Muscle of arm (tissue), 1 donor: ENCODE measurements at regions not wholly inside any gene's neighbourhood (a gene's known extent, or its start where the extent isn't known, plus 50 kb on each side); places are given as distances from the start of the nearest gene placed in this dataset.
"Not testable (repeated sequence)": the region's sequence is repeated elsewhere in the genome, so short reads cannot be mapped to it uniquely, and the experiment has no call there.

ENCODE experiments used
- DNase-seq: peaks from one replicate; pipeline ENCODE4 v3.0.0-alpha.2; 2013

GRCh38 chr13:44704811-44705210 is 128.7 kb upstream of the TSC22D1 start:
- DNase-seq, result not testable (repeated sequence)

GRCh38 chr13:44703371-44703770 is 127.2 kb upstream of the TSC22D1 start:
- DNase-seq, result no peak

GRCh38 chr13:44698066-44698465 is 121.9 kb upstream of the TSC22D1 start:
- no peak for DNase-seq

GRCh38 chr13:44697058-44697457 is 120.9 kb upstream of the TSC22D1 start:
- DNase-seq, result no peak

GRCh38 chr13:44695520-44695919 is 119.4 kb upstream of the TSC22D1 start:
- no peak for DNase-seq

GRCh38 chr13:44694842-44695241 is 118.7 kb upstream of the TSC22D1 start:
- no peak for DNase-seq

GRCh38 chr13:44694291-44694690 is 118.2 kb upstream of the TSC22D1 start:
- DNase-seq, result no peak

GRCh38 chr13:44693156-44693764 is 117.1 kb upstream of the TSC22D1 start:
- peak; percentile 43 for DNase-seq

- DNase-seq, result no peak
Observed at GRCh38 chr13:44692173-44692713, 116.1 kb upstream of the TSC22D1 start.

GRCh38 chr13:44690376-44690775 is 114.2 kb upstream of the TSC22D1 start:
- DNase-seq, result no peak

- DNase-seq, result no peak
Observed at GRCh38 chr13:44688652-44689051, 112.5 kb upstream of the TSC22D1 start.

- DNase-seq, result no peak
Observed at GRCh38 chr13:44686531-44686934, 110.4 kb upstream of the TSC22D1 start.

- no peak for DNase-seq
Observed at GRCh38 chr13:44685641-44686040, 109.5 kb upstream of the TSC22D1 start.

GRCh38 chr13:44682416-44682815 is 106.3 kb upstream of the TSC22D1 start:
- DNase-seq, result not testable (repeated sequence)

- no peak for DNase-seq
Observed at GRCh38 chr13:44680746-44681355, 104.7 kb upstream of the TSC22D1 start.

GRCh38 chr13:44679597-44679996 is 103.5 kb upstream of the TSC22D1 start:
- no peak for DNase-seq

GRCh38 chr13:44678197-44678596 is 102.1 kb upstream of the TSC22D1 start:
- no peak for DNase-seq

- DNase-seq, result no peak
Observed at GRCh38 chr13:44676534-44676933, 100.4 kb upstream of the TSC22D1 start.

GRCh38 chr13:44669534-44669933 is 93.4 kb upstream of the TSC22D1 start:
- no peak for DNase-seq

- DNase-seq, result no peak
Observed at GRCh38 chr13:44668688-44669087, 92.6 kb upstream of the TSC22D1 start.

- DNase-seq, result no peak
Observed at GRCh38 chr13:44667943-44668342, 91.8 kb upstream of the TSC22D1 start.

- not testable (repeated sequence) for DNase-seq
Observed at GRCh38 chr13:44666538-44666937, 90.4 kb upstream of the TSC22D1 start.

GRCh38 chr13:44664308-44664707 is 88.2 kb upstream of the TSC22D1 start:
- no peak for DNase-seq

- no peak for DNase-seq
Observed at GRCh38 chr13:44662515-44662914, 86.4 kb upstream of the TSC22D1 start.
